HUES48 (cell line): ENCODE measurements at regions not wholly inside any gene's neighbourhood (a gene's known extent, or its start where the extent isn't known, plus 50 kb on each side); places are given as distances from the start of the nearest gene placed in this dataset.
"Not testable (repeated sequence)": the region's sequence is repeated elsewhere in the genome, so short reads cannot be mapped to it uniquely, and the experiment has no call there.

ENCODE experiments used
- H3K27ac ChIP-seq: one replicate; pipeline ENCODE4 v1.7.0; 2013; ENCODE audit warnings: low read depth, low read length, inconsistent platforms
- H3K27me3 ChIP-seq: 2 replicates; pipeline ENCODE4 v1.6.1; 2013; ENCODE audit warnings: mild to moderate bottlenecking, low read length; ENCODE audit not compliant: control insufficient read depth, insufficient read depth
- H3K36me3 ChIP-seq: 2 replicates; pipeline ENCODE4 v1.6.1; 2013; ENCODE audit warnings: low read length; ENCODE audit not compliant: control insufficient read depth, insufficient read depth
- H3K4me1 ChIP-seq: 2 replicates; pipeline ENCODE4 v1.6.1; 2013; ENCODE audit warnings: mild to moderate bottlenecking, low read length; ENCODE audit not compliant: control insufficient read depth, insufficient read depth
- H3K4me3 ChIP-seq: 2 replicates; pipeline ENCODE4 v1.5.1; 2013; ENCODE audit warnings: mild to moderate bottlenecking, low read depth, low read length
- H3K9ac ChIP-seq: 2 replicates; pipeline ENCODE4 v1.6.1; 2013; ENCODE audit warnings: mild to moderate bottlenecking, low read depth, low read length, moderate library complexity
- H3K9me3 ChIP-seq: 2 replicates; pipeline ENCODE4 v1.6.1; 2013; ENCODE audit warnings: low read length; ENCODE audit not compliant: control insufficient read depth, insufficient read depth

- Histone ChIP-seq H3K9me3 (no peaks in the 10 kb centered on the region), H3K27me3 (no peaks in the 10 kb centered on the region), H3K27ac (peak overlapping the region; percentile 90), H3K4me1 (peaks cover 37% of the 10 kb centered on the region), H3K4me3 (peak overlapping the region; percentile 10), H3K36me3 (no peaks in the 10 kb centered on the region), H3K9ac (peak overlapping the region; percentile 49; the same call in 1 of the 2 replicates)
Observed at GRCh38 chr5:44942524-44943001, 133.8 kb downstream of the MRPS30 start.

- peaks cover 37% of the 10 kb centered on the region for H3K4me1 ChIP-seq
- no peaks in the 10 kb centered on the region for H3K9me3 ChIP-seq
- H3K9ac ChIP-seq: peak overlapping the region; percentile 49; the same call in 1 of the 2 replicates
- no peaks in the 10 kb centered on the region for H3K36me3 ChIP-seq
- peak overlapping the region; percentile 90 for H3K27ac ChIP-seq
- H3K27me3 ChIP-seq: no peaks in the 10 kb centered on the region
- no peak overlapping the region for H3K4me3 ChIP-seq
Observed at GRCh38 chr5:44943647-44944046, 134.9 kb downstream of the MRPS30 start.

- Histone ChIP-seq H3K27ac (no peak overlapping the region), H3K36me3 (no peaks in the 10 kb centered on the region), H3K4me3 (no peak overlapping the region), H3K9ac (no peak overlapping the region), H3K4me1 (peaks cover 37% of the 10 kb centered on the region), H3K9me3 (no peaks in the 10 kb centered on the region), H3K27me3 (no peaks in the 10 kb centered on the region)
Observed at GRCh38 chr5:44945743-44946142, 137.0 kb downstream of the MRPS30 start.

GRCh38 chr5:44949687-44950086, 140.9 kb downstream of the MRPS30 start:
- no peaks in the 10 kb centered on the region for H3K27me3 ChIP-seq
- no peak overlapping the region for H3K4me3 ChIP-seq
- H3K36me3 ChIP-seq: no peaks in the 10 kb centered on the region
- H3K4me1 ChIP-seq: peaks cover 5% of the 10 kb centered on the region; the same call in 1 of the 2 replicates
- H3K9ac ChIP-seq: no peak overlapping the region
- no peak overlapping the region for H3K27ac ChIP-seq
- H3K9me3 ChIP-seq: no peaks in the 10 kb centered on the region

GRCh38 chr5:44951371-44951770, 142.6 kb downstream of the MRPS30 start:
- no peaks in the 10 kb centered on the region for H3K9me3 ChIP-seq
- H3K9ac ChIP-seq: no peak overlapping the region
- H3K4me3 ChIP-seq: no peak overlapping the region
- no peak overlapping the region for H3K27ac ChIP-seq
- no peaks in the 10 kb centered on the region for H3K4me1 ChIP-seq
- no peaks in the 10 kb centered on the region for H3K36me3 ChIP-seq
- H3K27me3 ChIP-seq: no peaks in the 10 kb centered on the region

- Histone ChIP-seq H3K36me3 (no peaks in the 10 kb centered on the region), H3K27me3 (no peaks in the 10 kb centered on the region), H3K4me3 (no peak overlapping the region), H3K9ac (no peak overlapping the region), H3K4me1 (no peaks in the 10 kb centered on the region), H3K27ac (no peak overlapping the region), H3K9me3 (no peaks in the 10 kb centered on the region)
Observed at GRCh38 chr5:44952376-44952775, 143.6 kb downstream of the MRPS30 start.

- no peaks in the 10 kb centered on the region for H3K36me3 ChIP-seq
- H3K27me3 ChIP-seq: no peaks in the 10 kb centered on the region
- H3K9me3 ChIP-seq: no peaks in the 10 kb centered on the region
- H3K27ac ChIP-seq: no peak overlapping the region
- no peak overlapping the region for H3K4me3 ChIP-seq
- H3K4me1 ChIP-seq: no peaks in the 10 kb centered on the region
- H3K9ac ChIP-seq: no peak overlapping the region
Observed at GRCh38 chr5:44953078-44953477, 144.3 kb downstream of the MRPS30 start.

GRCh38 chr5:44958943-44959454, 150.3 kb downstream of the MRPS30 start:
- not testable (repeated sequence) for H3K4me3 ChIP-seq, H3K36me3 ChIP-seq, H3K9ac ChIP-seq, H3K27ac ChIP-seq, H3K27me3 ChIP-seq, H3K4me1 ChIP-seq, H3K9me3 ChIP-seq

- no peak overlapping the region for H3K9ac ChIP-seq
- H3K36me3 ChIP-seq: no peaks in the 10 kb centered on the region
- no peaks in the 10 kb centered on the region for H3K27me3 ChIP-seq
- H3K4me1 ChIP-seq: no peaks in the 10 kb centered on the region
- peaks cover 6% of the 10 kb centered on the region; the same call in 1 of the 2 replicates for H3K9me3 ChIP-seq
- H3K27ac ChIP-seq: no peak overlapping the region
- H3K4me3 ChIP-seq: no peak overlapping the region
Observed at GRCh38 chr5:44969825-44970224, 161.1 kb downstream of the MRPS30 start.

GRCh38 chr5:44970963-44971362, 162.2 kb downstream of the MRPS30 start:
- not testable (repeated sequence) for H3K27me3 ChIP-seq, H3K36me3 ChIP-seq, H3K4me3 ChIP-seq, H3K4me1 ChIP-seq, H3K9me3 ChIP-seq, H3K9ac ChIP-seq, H3K27ac ChIP-seq

- Histone ChIP-seq H3K36me3 (no peaks in the 10 kb centered on the region), H3K4me3 (no peak overlapping the region), H3K27ac (no peak overlapping the region), H3K9me3 (peaks cover 6% of the 10 kb centered on the region; the same call in 1 of the 2 replicates), H3K27me3 (no peaks in the 10 kb centered on the region), H3K4me1 (no peaks in the 10 kb centered on the region), H3K9ac (no peak overlapping the region)
Observed at GRCh38 chr5:44974813-44975212, 166.1 kb downstream of the MRPS30 start.
